ENCODE measurements at regions not wholly inside any gene's neighbourhood (a gene's known extent, or its start where the extent isn't known, plus 50 kb on each side); places are given as distances from the start of the nearest gene placed in this dataset.
A peak's percentile ranks its signal among the peaks of the same experiment; 100 is the strongest.

GRCh38 chr22:46035742-46036557 lies 59.0 kb upstream of the WNT7B start:
- Histone ChIP-seq H3K4me1 (ENCODE audit: control insufficient read depth, insufficient read depth, low read depth, low read length) (peaks cover 11% of the 10 kb centered on the region), H3K79me1 (replicated peaks; ENCODE audit: low read length, poor library complexity, severe bottlenecking) (peaks cover 8% of the 10 kb centered on the region), H2BK120ac (ENCODE audit: low read depth, low read length) (no peak overlapping the region), H2AK5ac (ENCODE audit: low read length, severe bottlenecking) (peak overlapping the region; percentile 89), H3K18ac (ENCODE audit: low read depth in 1 of 2, low read length in 2 of 2) (peak overlapping the region; percentile 89 to 90), H3K27me3 (ENCODE audit: control insufficient read depth in 1 of 2, insufficient read depth in 1 of 2, low read length in 2 of 2) (no peaks in the 10 kb centered on the region), H3K9ac (ENCODE audit: low read length) (peak overlapping the region; percentile 91), H4K8ac (ENCODE audit: low read length) (peak overlapping the region; percentile 97), H4K91ac (ENCODE audit: low read length) (peak overlapping the region; percentile 92), H3K4ac (ENCODE audit: low read depth in 1 of 2, low read length in 2 of 2) (peak overlapping the region; percentile 92 to 98), H3K36me3 (ENCODE audit: control insufficient read depth in 1 of 2, insufficient read depth in 2 of 2, low read depth in 1 of 2, low read length in 2 of 2) (peaks cover 0 to 4% of the 10 kb centered on the region in 2 experiments), H3K14ac (ENCODE audit: low read length in 2 of 2) (peak overlapping the region; percentile 19 to 85), H2BK12ac (ENCODE audit: low read length in 2 of 2) (peak overlapping the region in 1 of 2 experiments; percentile 45), H3K23ac (ENCODE audit: low read length in 2 of 2) (peak overlapping the region in 1 of 2 experiments; percentile 92), H2AFZ (ENCODE audit: low read depth, low read length) (peak overlapping the region; percentile 84), H3K27ac (ENCODE audit: low read length, poor library complexity, severe bottlenecking) (peak overlapping the region; percentile 46), H2BK5ac (ENCODE audit: low read depth, low read length, poor library complexity, severe bottlenecking) (peak overlapping the region; percentile 77), H3K4me3 (ENCODE audit: insufficient read depth in 1 of 2, low read depth in 1 of 2, low read length in 2 of 2) (peak overlapping the region; percentile 85 to 87), H3K9me3 (ENCODE audit: control insufficient read depth, low read length) (no peaks in the 10 kb centered on the region), H2BK15ac (ENCODE audit: low read depth, poor library complexity, severe bottlenecking) (no peak overlapping the region), H3K4me2 (ENCODE audit: low read length, poor library complexity, severe bottlenecking) (peak overlapping the region; percentile 95)
- WGBS, result under 1% methylated on average over 70 of the region's 84 CpGs
- peak; percentile 98 for DNase-seq

DNA sequence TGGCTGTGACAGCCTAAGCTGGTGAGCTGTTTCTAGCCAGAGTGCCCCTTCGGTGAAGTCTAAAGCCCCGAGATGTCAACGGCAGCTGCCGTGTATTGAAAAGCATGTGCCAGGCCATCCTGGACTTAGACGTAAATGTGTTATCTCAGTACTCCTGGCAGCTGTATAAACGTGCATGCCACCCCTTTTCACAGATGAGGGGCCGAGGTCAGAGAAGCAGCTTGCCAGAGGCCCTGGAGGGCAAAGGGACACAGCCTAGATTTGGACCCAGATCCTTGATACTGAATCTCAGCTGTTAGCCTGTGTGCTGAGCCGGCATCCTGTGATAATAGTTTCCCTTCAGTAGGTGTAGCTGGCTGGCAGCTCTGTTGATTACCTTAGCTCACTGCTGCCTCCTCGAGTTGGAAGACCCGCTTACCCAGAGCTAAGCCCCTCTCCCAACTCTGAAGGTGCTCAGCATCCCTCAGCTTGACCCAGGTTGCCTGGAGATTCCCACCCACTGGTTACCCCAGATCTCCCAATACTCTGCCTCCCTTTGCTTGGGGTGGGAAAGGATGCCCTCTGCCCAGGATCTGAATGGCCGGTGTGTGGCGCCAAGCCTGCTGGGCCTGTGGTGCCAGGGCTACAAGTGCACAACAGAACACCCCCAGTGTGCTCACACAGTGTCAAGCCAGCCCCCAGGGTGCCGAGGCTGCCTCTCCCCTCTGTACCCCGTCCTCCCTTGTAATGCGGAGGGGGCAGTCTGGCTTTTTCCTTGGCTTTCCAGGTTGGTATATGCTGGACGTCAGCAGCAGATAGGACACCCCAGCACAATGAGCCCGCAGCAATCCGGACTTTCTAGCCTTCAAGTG lies 59.8 kb upstream of the WNT7B start:
- Histone ChIP-seq H3K23ac (ENCODE audit: low read length in 2 of 2) (peak overlapping the region in 1 of 2 experiments; percentile 92), H3K79me1 (replicated peaks; ENCODE audit: low read length, poor library complexity, severe bottlenecking) (peaks cover 12% of the 10 kb centered on the region), H2BK120ac (ENCODE audit: low read depth, low read length) (no peak overlapping the region), H3K14ac (ENCODE audit: low read length in 2 of 2) (peak overlapping the region; percentile 19 to 85), H3K4me3 (ENCODE audit: insufficient read depth in 1 of 2, low read depth in 1 of 2, low read length in 2 of 2) (peak overlapping the region; percentile 85 to 87), H2AFZ (ENCODE audit: low read depth, low read length) (peak overlapping the region; percentile 84), H3K9me3 (ENCODE audit: control insufficient read depth, low read length) (no peaks in the 10 kb centered on the region), H3K27ac (ENCODE audit: low read length, poor library complexity, severe bottlenecking) (peak overlapping the region; percentile 46), H3K4ac (ENCODE audit: low read depth in 1 of 2, low read length in 2 of 2) (peak overlapping the region; percentile 92 to 98), H4K8ac (ENCODE audit: low read length) (peak overlapping the region; percentile 97), H2BK12ac (ENCODE audit: low read length in 2 of 2) (peak overlapping the region in 1 of 2 experiments; percentile 45), H4K91ac (ENCODE audit: low read length) (peak overlapping the region; percentile 92), H3K36me3 (ENCODE audit: control insufficient read depth in 1 of 2, insufficient read depth in 2 of 2, low read depth in 1 of 2, low read length in 2 of 2) (peaks cover 0 to 4% of the 10 kb centered on the region in 2 experiments), H3K4me2 (ENCODE audit: low read length, poor library complexity, severe bottlenecking) (peak overlapping the region; percentile 95), H3K9ac (ENCODE audit: low read length) (peak overlapping the region; percentile 91), H2AK5ac (ENCODE audit: low read length, severe bottlenecking) (peak overlapping the region; percentile 89), H3K27me3 (ENCODE audit: control insufficient read depth in 1 of 2, insufficient read depth in 1 of 2, low read length in 2 of 2) (no peaks in the 10 kb centered on the region), H2BK5ac (ENCODE audit: low read depth, low read length, poor library complexity, severe bottlenecking) (no peak overlapping the region), H3K18ac (ENCODE audit: low read depth in 1 of 2, low read length in 2 of 2) (peak overlapping the region; percentile 89 to 90), H2BK15ac (ENCODE audit: low read depth, poor library complexity, severe bottlenecking) (no peak overlapping the region), H3K4me1 (ENCODE audit: control insufficient read depth, insufficient read depth, low read depth, low read length) (peaks cover 11% of the 10 kb centered on the region)
- DNase-seq, result peak; percentile 30
- 59% methylated on average over 18 of the region's 18 CpGs for WGBS

- Histone ChIP-seq H3K79me1 (replicated peaks; ENCODE audit: low read length, poor library complexity, severe bottlenecking) (peaks cover 15% of the 10 kb centered on the region), H3K18ac (ENCODE audit: low read depth in 1 of 2, low read length in 2 of 2) (no peak overlapping the region), H3K4me3 (ENCODE audit: insufficient read depth in 1 of 2, low read depth in 1 of 2, low read length in 2 of 2) (no peak overlapping the region), H2AFZ (ENCODE audit: low read depth, low read length) (no peak overlapping the region), H3K23ac (ENCODE audit: low read length in 2 of 2) (no peak overlapping the region), H2BK5ac (ENCODE audit: low read depth, low read length, poor library complexity, severe bottlenecking) (no peak overlapping the region), H3K14ac (ENCODE audit: low read length in 2 of 2) (no peak overlapping the region), H2BK15ac (ENCODE audit: low read depth, poor library complexity, severe bottlenecking) (no peak overlapping the region), H3K27me3 (ENCODE audit: control insufficient read depth in 1 of 2, insufficient read depth in 1 of 2, low read length in 2 of 2) (no peaks in the 10 kb centered on the region), H3K27ac (ENCODE audit: low read length, poor library complexity, severe bottlenecking) (no peak overlapping the region), H3K36me3 (ENCODE audit: control insufficient read depth in 1 of 2, insufficient read depth in 2 of 2, low read depth in 1 of 2, low read length in 2 of 2) (peaks cover 0 to 4% of the 10 kb centered on the region in 2 experiments), H2BK12ac (ENCODE audit: low read length in 2 of 2) (no peak overlapping the region), H4K8ac (ENCODE audit: low read length) (no peak overlapping the region), H3K4me2 (ENCODE audit: low read length, poor library complexity, severe bottlenecking) (no peak overlapping the region), H3K4me1 (ENCODE audit: control insufficient read depth, insufficient read depth, low read depth, low read length) (peaks cover 16% of the 10 kb centered on the region), H3K4ac (ENCODE audit: low read depth in 1 of 2, low read length in 2 of 2) (no peak overlapping the region), H3K9ac (ENCODE audit: low read length) (peak overlapping the region; percentile 50), H3K9me3 (ENCODE audit: control insufficient read depth, low read length) (no peaks in the 10 kb centered on the region), H4K91ac (ENCODE audit: low read length) (no peak overlapping the region), H2BK120ac (ENCODE audit: low read depth, low read length) (no peak overlapping the region), H2AK5ac (ENCODE audit: low read length, severe bottlenecking) (no peak overlapping the region)
- DNase-seq, result no peak
- 100% methylated on average over 1 of the region's 2 CpGs for WGBS
Observed at GRCh38 chr22:46038174-46038487, 61.2 kb upstream of the WNT7B start.
